GM21515 (cell line): ENCODE measurements at regions not wholly inside any gene's neighbourhood (a gene's known extent, or its start where the extent isn't known, plus 50 kb on each side); places are given as distances from the start of the nearest gene placed in this dataset.
A peak's percentile ranks its signal among the peaks of the same experiment; 100 is the strongest.

Experiments
- ATAC-seq: cut with Tn5 transposase; IDR thresholded peaks from one replicate; pipeline ENCODE4 v1.9.1; 2021; ENCODE audit not compliant: unreplicated experiment

DNA sequence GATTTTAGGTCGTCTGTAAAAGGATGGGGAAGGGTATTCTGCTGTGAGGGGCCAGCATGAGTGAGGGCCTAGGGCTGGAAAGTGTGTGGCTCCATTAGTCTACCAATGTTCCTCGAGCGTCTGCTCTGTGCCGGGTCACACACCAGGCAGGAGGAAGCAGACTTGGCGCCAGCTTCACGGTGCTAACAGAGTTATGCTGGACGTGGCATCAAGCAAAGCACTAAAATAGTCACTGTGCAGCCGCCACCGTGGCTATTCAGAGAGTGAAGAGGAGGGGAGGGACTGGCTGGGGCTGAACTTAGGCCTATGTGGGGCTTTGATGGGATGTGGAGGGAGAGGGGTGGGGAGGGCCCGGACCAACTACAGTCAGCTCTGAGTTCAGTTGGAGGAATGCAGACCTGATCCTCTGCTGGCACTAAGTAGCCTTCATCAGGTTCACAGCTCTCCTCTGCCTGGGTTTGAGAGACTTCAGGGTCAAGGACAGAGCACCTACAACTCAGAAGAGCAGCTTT lies 83.9 kb upstream of the MSX1 start:
- ATAC-seq = no peak

DNA sequence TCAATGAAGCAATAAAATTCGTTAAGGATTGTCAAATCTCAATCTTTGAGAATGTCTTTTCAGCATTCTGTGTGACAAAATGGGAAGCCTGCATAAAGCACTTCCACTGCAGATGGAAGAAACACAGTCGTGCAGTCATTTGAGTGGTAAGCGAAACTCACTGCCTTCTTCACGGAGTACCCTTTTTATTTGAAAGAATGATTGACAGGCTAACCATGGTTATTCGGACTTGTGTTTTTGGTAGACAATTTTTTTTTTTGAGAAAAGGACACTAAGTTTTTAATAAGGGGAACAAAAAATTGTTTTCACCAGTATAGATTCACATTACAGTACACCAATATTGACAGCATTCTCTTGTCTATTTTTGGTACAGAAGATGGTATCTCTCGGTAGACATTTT lies 86.9 kb upstream of the MSX1 start:
- no peak for ATAC-seq

DNA sequence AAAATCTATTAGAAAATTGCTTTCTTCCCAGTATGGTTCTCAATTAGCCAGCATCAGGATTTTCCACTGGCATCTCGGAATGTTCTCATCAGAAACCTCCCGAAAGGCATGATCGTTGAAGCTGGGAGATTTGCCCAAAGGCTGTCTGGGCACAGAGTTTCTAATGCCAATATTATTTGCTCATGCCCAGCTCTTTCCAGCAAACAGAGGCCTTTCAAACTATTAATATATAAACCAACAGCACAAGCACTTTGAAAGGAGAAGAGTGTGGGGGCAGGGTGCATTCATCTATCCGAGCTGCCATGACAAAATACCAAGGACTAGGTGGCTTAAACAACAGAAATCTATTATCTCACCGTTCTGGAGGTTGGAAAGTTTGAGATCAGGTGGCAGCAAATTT lies 88.3 kb upstream of the MSX1 start:
- ATAC-seq = no peak

GRCh38 chr4:4770610-4771009 lies 88.9 kb upstream of the MSX1 start:
- no peak for ATAC-seq

DNA sequence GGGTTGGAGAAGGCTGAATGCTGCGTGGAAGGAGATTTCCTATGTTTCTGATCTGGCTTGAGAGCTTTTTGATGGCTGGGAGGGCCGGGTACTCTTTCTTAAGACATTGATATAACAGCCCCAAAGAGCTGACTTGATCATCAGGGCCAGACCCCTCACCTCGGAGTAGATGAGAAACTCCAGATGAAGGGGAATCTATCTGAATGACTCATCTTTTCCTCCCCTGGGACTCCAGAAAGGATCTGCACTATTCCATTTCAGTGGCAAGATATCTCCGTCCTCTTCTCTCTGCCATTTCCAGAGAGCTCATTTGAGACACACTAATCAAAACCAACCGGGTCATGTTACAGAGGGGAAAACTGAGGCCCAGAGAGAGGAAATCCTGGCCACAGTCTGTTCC lies 92.9 kb upstream of the MSX1 start:
- no peak for ATAC-seq

DNA sequence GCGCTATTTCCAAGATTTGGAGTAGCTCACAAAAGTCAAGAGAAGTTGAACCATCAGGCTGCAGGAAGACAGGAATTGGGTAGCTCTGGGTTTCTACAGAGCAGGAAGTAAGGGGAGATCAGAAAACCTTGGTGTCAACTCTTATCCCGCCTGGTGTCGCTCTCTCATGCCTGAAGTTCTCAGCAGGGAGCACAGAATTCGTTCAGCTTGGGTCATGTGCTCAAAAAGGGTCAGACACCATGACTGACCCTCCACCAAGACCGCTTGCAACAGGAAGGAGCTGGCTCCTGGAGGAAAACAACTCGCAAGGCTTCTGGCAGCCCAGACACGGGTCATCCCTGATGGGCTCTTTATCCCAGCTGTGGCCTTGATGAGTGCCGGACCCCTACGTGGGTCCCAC lies 93.7 kb upstream of the MSX1 start:
- ATAC-seq = no peak

DNA sequence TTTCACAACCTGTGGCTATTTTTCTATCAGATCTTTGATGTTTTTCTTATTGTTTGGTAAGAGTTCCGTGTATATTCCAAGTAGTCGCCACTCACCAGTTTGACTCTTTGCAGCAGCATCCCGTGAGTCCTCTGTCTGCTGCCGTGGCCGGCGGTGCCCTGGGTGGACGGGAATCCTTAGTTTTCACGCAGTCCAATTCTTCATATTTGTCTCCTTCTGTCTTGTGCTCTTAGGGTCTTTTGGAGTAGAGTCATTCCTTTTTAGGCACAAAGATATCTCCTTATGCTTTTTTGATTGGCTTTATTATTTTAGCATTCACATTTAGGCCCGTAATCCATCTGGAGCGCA lies 94.9 kb upstream of the MSX1 start:
- no peak for ATAC-seq

DNA sequence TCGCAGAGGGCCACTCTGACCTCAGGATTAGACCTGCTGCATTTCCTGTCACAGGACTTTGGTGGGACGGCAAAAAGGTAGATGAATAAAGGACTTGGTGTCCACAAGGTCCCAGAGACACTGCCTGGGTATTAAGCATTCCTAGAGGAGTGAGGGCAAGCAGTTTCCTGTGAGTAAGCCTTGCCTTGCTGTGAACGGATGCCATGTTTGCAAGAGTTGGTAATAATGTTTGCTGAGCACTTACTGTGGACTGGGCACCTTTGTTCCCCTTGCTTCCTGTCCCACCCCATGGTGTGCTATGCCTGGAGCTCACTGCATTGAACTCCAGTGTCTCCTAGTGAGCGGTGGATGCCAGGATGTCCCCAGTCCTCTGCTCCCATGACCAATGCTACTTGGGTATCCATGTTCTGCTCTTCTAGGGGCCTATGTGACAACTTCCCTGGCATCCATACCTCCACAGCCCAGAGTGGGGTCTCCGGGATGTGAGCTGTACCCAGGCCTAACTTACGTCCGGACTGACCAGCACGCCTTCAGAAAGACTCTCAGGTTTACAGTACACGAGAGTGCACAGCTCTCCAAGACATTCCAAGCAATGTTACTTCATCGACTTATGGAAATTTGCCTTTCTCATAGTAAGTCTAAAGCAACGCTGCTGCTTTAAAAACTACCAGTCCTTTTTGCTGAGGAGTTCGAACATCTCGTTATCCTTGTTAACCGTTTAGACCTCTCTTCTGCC lies 95.5 kb upstream of the MSX1 start:
- ATAC-seq = no peak

GRCh38 chr4:4762909-4763821 lies 96.3 kb upstream of the MSX1 start:
- ATAC-seq = peak; percentile 76

DNA sequence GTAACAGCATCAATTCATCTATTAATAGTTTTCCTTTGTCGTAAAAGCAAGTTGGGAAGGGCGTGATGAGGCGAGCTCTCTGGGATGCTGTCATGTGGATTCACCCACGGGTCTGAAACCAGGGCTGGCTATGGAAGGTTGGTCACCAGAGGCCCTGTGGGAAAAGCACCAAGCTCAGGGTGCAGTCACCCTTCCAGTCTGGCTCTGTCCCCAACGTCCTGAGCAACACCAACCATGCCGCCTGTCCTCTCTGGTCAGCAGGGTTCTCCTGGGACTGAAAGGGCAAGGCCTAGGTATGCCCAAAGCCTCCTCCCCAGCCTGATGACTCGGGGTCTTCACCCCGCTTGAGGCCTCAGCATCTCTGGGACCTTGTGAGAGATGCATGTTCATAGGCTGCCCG lies 97.2 kb upstream of the MSX1 start:
- ATAC-seq = no peak

- no peak for ATAC-seq
Observed at GRCh38 chr4:4761128-4761982, 98.1 kb upstream of the MSX1 start.

DNA sequence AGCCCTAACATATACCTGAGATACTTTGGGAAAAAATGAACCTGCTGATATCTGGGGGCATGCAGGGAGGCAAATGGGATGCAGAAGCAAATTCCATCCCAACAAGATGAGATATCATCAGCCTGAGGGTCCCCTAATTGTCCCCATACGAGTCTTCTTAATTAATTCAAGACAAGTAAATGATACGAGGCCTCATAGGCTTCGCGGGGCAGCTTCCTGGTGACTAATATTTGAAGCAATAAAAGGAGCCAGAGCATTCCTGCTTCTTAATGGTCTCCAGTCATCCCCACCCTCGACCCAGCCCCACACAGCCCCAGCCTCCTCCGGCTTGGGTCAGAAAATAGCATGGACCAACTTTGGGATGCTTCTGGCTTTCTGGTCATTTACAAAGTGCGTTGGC lies 99.6 kb upstream of the MSX1 start:
- no peak for ATAC-seq

GRCh38 chr4:4759232-4759631 lies 100.2 kb upstream of the MSX1 start:
- no peak for ATAC-seq

- no peak for ATAC-seq
Observed at GRCh38 chr4:4758681-4759080, 100.8 kb upstream of the MSX1 start.

GRCh38 chr4:4755306-4755705 lies 104.2 kb upstream of the MSX1 start:
- no peak for ATAC-seq

DNA sequence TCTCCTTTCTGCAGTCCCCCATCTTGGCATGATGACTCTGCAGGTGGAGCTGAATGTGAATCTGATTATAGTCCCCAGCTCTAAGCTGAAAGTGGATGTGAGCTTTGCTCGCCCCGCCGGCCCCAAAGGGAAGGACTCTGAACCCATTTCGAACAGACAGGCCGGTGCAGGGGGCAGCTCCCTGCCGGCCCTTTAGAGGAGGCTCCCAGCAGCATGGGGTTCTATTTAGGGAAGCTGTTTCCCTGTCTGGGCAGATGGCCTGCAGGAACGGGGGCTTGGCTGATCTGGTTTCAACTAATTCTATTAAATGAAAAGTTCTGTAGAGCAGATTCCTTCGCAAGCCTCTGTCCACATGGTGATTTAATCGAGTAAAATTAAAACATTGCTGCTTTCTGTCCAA lies 104.8 kb upstream of the MSX1 start:
- ATAC-seq = no peak

GRCh38 chr4:4753643-4754042 lies 105.8 kb upstream of the MSX1 start:
- no peak for ATAC-seq

- ATAC-seq = no peak
Observed at GRCh38 chr4:4752576-4753401, 106.7 kb upstream of the MSX1 start.

GRCh38 chr4:4752025-4752424 lies 107.4 kb upstream of the MSX1 start:
- ATAC-seq = no peak

DNA sequence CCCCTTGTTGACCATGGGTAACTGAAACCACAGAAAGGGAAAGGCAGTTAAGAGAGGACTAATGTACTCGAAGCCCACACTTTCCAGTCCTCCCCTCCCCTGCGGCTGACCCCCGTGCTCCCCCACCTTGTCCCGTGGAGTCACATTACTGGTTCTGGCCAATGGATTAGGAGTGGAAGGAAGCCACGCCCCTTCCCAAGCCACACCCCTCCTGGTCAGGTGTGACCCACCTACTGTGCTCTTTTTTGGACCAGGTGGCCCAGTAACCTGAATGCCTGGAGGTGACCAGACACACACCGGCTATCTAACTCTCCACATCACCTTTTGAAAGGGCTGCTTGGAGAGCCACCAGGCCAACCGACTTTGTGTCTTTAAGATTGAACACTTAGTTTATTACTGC lies 109.3 kb upstream of the MSX1 start:
- ATAC-seq = no peak

- no peak for ATAC-seq
Observed at GRCh38 chr4:4749137-4749536, 110.3 kb upstream of the MSX1 start.
